Neural cell (in vitro differentiated cells): ENCODE measurements at regions not wholly inside any gene's neighbourhood (a gene's known extent, or its start where the extent isn't known, plus 50 kb on each side); places are given as distances from the start of the nearest gene placed in this dataset.

Experiments
- H2AFZ ChIP-seq: fragments of 200-600, 300-800 bp; sonication (generic), shearing (Covaris generic); 2 replicates; pipeline ENCODE4 v1.6.0; 2014; ENCODE audit warnings: low read depth, mild to moderate bottlenecking, antibody characterized with exemption, low read length, moderate library complexity
- H3F3A ChIP-seq: fragments of 200-600 bp; shearing (Covaris generic); 2 replicates; pipeline ENCODE4 v1.6.1; 2016; ENCODE audit warnings: mild to moderate bottlenecking, moderate library complexity, mixed read lengths, antibody characterized with exemption, low read length; ENCODE audit not compliant: insufficient read depth, poor library complexity, severe bottlenecking
- H3K27ac ChIP-seq: fragments of 200-600, 300-800 bp; sonication (generic), shearing (Covaris generic); 2 replicates; pipeline ENCODE4 v1.5.1; 2014; ENCODE audit warnings: mild to moderate bottlenecking, low read length, moderate library complexity
- H3K27me3 ChIP-seq: fragments of 300-800, 200-600 bp; sonication (generic), shearing (Covaris generic); 2 replicates; pipeline ENCODE4 v1.6.0; 2014; ENCODE audit warnings: mild to moderate bottlenecking, low read depth, low read length, moderate library complexity; ENCODE audit not compliant: insufficient read depth
- H3K36me3 ChIP-seq: fragments of 300-800, 200-600 bp; sonication (generic), shearing (Covaris generic); 2 replicates; pipeline ENCODE4 v1.5.1; 2014; ENCODE audit warnings: mild to moderate bottlenecking, antibody characterized with exemption, low read length, moderate library complexity; ENCODE audit not compliant: insufficient read depth
- H3K4me2 ChIP-seq: fragments of 300-800, 200-600 bp; sonication (generic), shearing (Covaris generic); 2 replicates; pipeline ENCODE4 v1.6.0; 2014; ENCODE audit warnings: mild to moderate bottlenecking, low read length
- H3K4me3 ChIP-seq: fragments of 300-800, 200-600 bp; sonication (generic), shearing (Covaris generic); 2 replicates; pipeline ENCODE4 v1.5.1; 2014; ENCODE audit warnings: mild to moderate bottlenecking, low read length, moderate library complexity
- H3K79me2 ChIP-seq: fragments of 200-600 bp; shearing (Covaris generic); replicated peaks from 2 replicates; pipeline ENCODE4 v1.6.0; 2014; ENCODE audit warnings: mild to moderate bottlenecking, low read length, moderate library complexity; ENCODE audit not compliant: insufficient read depth
- H3K9ac ChIP-seq: fragments of 300-800, 200-600 bp; sonication (generic), shearing (Covaris generic); 2 replicates; pipeline ENCODE4 v1.6.1; 2016; ENCODE audit warnings: mild to moderate bottlenecking, low read length, mixed read lengths
- H3K9me2 ChIP-seq: fragments of 200-600 bp; shearing (Covaris generic); 2 replicates; pipeline ENCODE4 v1.6.1; 2016; ENCODE audit warnings: mild to moderate bottlenecking, low read length, mixed read lengths; ENCODE audit not compliant: insufficient read depth
- H3K9me3 ChIP-seq: fragments of 200-600, 300-800 bp; sonication (generic), shearing (Covaris generic); 2 replicates; pipeline ENCODE4 v1.6.1; 2016; ENCODE audit warnings: mild to moderate bottlenecking, mixed run types, low read length, moderate library complexity, mixed read lengths
- H4K20me1 ChIP-seq: fragments of 200-600 bp; shearing (Covaris generic); 2 replicates; pipeline ENCODE4 v1.6.1; 2016; ENCODE audit warnings: mild to moderate bottlenecking, mixed run types; ENCODE audit not compliant: insufficient read depth
- CTCF ChIP-seq: fragments of 450-650 bp; IDR thresholded peaks from 2 replicates; pipeline ENCODE4 v1.5.1; 2014; ENCODE audit warnings: antibody characterized with exemption, mild to moderate bottlenecking, moderate library complexity; ENCODE audit not compliant: poor library complexity, severe bottlenecking
- EP300 ChIP-seq: fragments of 450-650 bp; conservative IDR thresholded peaks from 2 replicates; pipeline ENCODE4 v1.6.1; 2014; ENCODE audit warnings: antibody characterized with exemption, mild to moderate bottlenecking, moderate library complexity; ENCODE audit not compliant: poor library complexity, severe bottlenecking
- EZH2 ChIP-seq: fragments of 200-600, 300-800 bp; shearing (Covaris generic), sonication (generic); IDR thresholded peaks from 2 replicates; pipeline ENCODE4 v1.6.1; 2014; ENCODE audit warnings: antibody characterized with exemption, low read length, borderline replicate concordance, mild to moderate bottlenecking; ENCODE audit not compliant: insufficient read depth, poor library complexity, severe bottlenecking
- MXI1 ChIP-seq: fragments of 450-650 bp; conservative IDR thresholded peaks from 2 replicates; pipeline ENCODE4 v1.6.1; 2014; ENCODE audit warnings: antibody characterized with exemption, mild to moderate bottlenecking; ENCODE audit not compliant: poor library complexity, severe bottlenecking
- POLR2AphosphoS5 ChIP-seq: IDR thresholded peaks from 2 replicates; pipeline ENCODE4 v1.6.1; 2012
- RAD21 ChIP-seq: fragments of 450-650 bp; conservative IDR thresholded peaks from 2 replicates; pipeline ENCODE4 v1.6.1; 2014; ENCODE audit warnings: antibody characterized with exemption, mild to moderate bottlenecking, moderate library complexity
- REST ChIP-seq: IDR thresholded peaks from 2 replicates; pipeline ENCODE4 v1.6.1; 2012; ENCODE audit warnings: borderline replicate concordance
- SMC3 ChIP-seq: fragments of 450-650 bp; conservative IDR thresholded peaks from 2 replicates; pipeline ENCODE4 v1.6.1; 2014; ENCODE audit warnings: antibody characterized with exemption, mild to moderate bottlenecking, moderate library complexity; ENCODE audit not compliant: poor library complexity
- TAF1 ChIP-seq: IDR thresholded peaks from 2 replicates; pipeline ENCODE4 v1.6.1; 2012; ENCODE audit warnings: low read depth

GRCh38 chr12:85390266-85390665 is 110.2 kb downstream of the ALX1 start:
- no peaks in the 10 kb centered on the region for H4K20me1 ChIP-seq
- H3K9ac ChIP-seq: no peak overlapping the region
- no peak overlapping the region for H3K4me2 ChIP-seq
- no peak overlapping the region for H2AFZ ChIP-seq
- H3K4me3 ChIP-seq: no peak overlapping the region
- H3K27ac ChIP-seq: no peak overlapping the region
- no peak for TF ChIP-seq RAD21
- H3F3A ChIP-seq: no peaks in the 10 kb centered on the region
- H3K9me3 ChIP-seq: no peaks in the 10 kb centered on the region
- no peaks in the 10 kb centered on the region for H3K9me2 ChIP-seq
- no peaks in the 10 kb centered on the region for H3K79me2 ChIP-seq
- H3K36me3 ChIP-seq: no peaks in the 10 kb centered on the region
- H3K27me3 ChIP-seq: no peaks in the 10 kb centered on the region

GRCh38 chr12:85392508-85392907 is 112.5 kb downstream of the ALX1 start:
- H3K27ac ChIP-seq: no peak overlapping the region
- H3F3A ChIP-seq: no peaks in the 10 kb centered on the region
- H2AFZ ChIP-seq: no peak overlapping the region
- H3K4me3 ChIP-seq: no peak overlapping the region
- H3K9me3 ChIP-seq: no peaks in the 10 kb centered on the region
- H4K20me1 ChIP-seq: no peaks in the 10 kb centered on the region
- TF ChIP-seq EZH2: no peak
- TF ChIP-seq REST: no peak
- TF ChIP-seq RAD21: no peak
- no peak for TF ChIP-seq EP300
- no peak for TF ChIP-seq MXI1
- TF ChIP-seq TAF1: no peak
- TF ChIP-seq CTCF: no peak
- TF ChIP-seq POLR2AphosphoS5: no peak
- TF ChIP-seq SMC3: no peak
- H3K9me2 ChIP-seq: no peaks in the 10 kb centered on the region
- H3K4me2 ChIP-seq: no peak overlapping the region
- no peaks in the 10 kb centered on the region for H3K36me3 ChIP-seq
- H3K9ac ChIP-seq: no peak overlapping the region
- H3K79me2 ChIP-seq: no peaks in the 10 kb centered on the region
- H3K27me3 ChIP-seq: no peaks in the 10 kb centered on the region

- Histone ChIP-seq H3K27ac (no peak overlapping the region), H4K20me1 (no peaks in the 10 kb centered on the region), H3F3A (no peaks in the 10 kb centered on the region), H3K9me3 (no peaks in the 10 kb centered on the region), H3K4me3 (no peak overlapping the region), H3K9ac (no peak overlapping the region), H3K9me2 (no peaks in the 10 kb centered on the region), H3K4me2 (no peak overlapping the region), H3K79me2 (no peaks in the 10 kb centered on the region), H2AFZ (no peak overlapping the region), H3K36me3 (no peaks in the 10 kb centered on the region), H3K27me3 (no peaks in the 10 kb centered on the region)
- no peak for TF ChIP-seq EP300
- TF ChIP-seq RAD21: no peak
- TF ChIP-seq POLR2AphosphoS5: no peak
- TF ChIP-seq SMC3: no peak
- TF ChIP-seq EZH2: no peak
- no peak for TF ChIP-seq CTCF
Measured at GRCh38 chr12:85393606-85394005, 113.6 kb downstream of the ALX1 start.
